Ishikawa (cell line): ENCODE measurements at regions not wholly inside any gene's neighbourhood (a gene's known extent, or its start where the extent isn't known, plus 50 kb on each side); places are given as distances from the start of the nearest gene placed in this dataset.

Source experiments
- CEBPB ChIP-seq: IDR thresholded peaks from 2 replicates; pipeline ENCODE4 v1.6.1; 2012
- CREB1 ChIP-seq: IDR thresholded peaks from 2 replicates; pipeline ENCODE4 v1.6.1; 2012; ENCODE audit warnings: low read depth
- EP300 ChIP-seq: IDR thresholded peaks from 2 replicates; pipeline ENCODE4 v1.6.1; 2012; ENCODE audit warnings: borderline replicate concordance
- FOXM1 ChIP-seq: IDR thresholded peaks from 2 replicates; pipeline ENCODE4 v1.6.1; 2012; ENCODE audit warnings: low read depth, borderline replicate concordance
- NFIC ChIP-seq: IDR thresholded peaks from 2 replicates; pipeline ENCODE4 v1.6.1; 2012
- RAD21 ChIP-seq: IDR thresholded peaks from 2 replicates; pipeline ENCODE4 v1.6.1; 2012; ENCODE audit warnings: low read depth
- REST ChIP-seq: IDR thresholded peaks from 2 replicates; pipeline ENCODE4 v1.6.1; 2012; ENCODE audit warnings: low read depth, mild to moderate bottlenecking
- TAF1 ChIP-seq: IDR thresholded peaks from 2 replicates; pipeline ENCODE4 v1.6.1; 2012; ENCODE audit warnings: low read depth, mild to moderate bottlenecking
- TCF12 ChIP-seq: IDR thresholded peaks from 2 replicates; pipeline ENCODE4 v1.6.1; 2012; ENCODE audit warnings: low read depth
- TEAD4 ChIP-seq: IDR thresholded peaks from 2 replicates; pipeline ENCODE4 v1.6.1; 2012
- USF1 ChIP-seq: IDR thresholded peaks from 2 replicates; pipeline ENCODE4 v1.6.1; 2012
- YY1 ChIP-seq: IDR thresholded peaks from 2 replicates; pipeline ENCODE4 v1.6.1; 2012; ENCODE audit warnings: low read depth
- TF ChIP-seq, protein P1 (sequence below): IDR thresholded peaks from 2 replicates; pipeline ENCODE4 v1.6.1; 2012

DNA sequence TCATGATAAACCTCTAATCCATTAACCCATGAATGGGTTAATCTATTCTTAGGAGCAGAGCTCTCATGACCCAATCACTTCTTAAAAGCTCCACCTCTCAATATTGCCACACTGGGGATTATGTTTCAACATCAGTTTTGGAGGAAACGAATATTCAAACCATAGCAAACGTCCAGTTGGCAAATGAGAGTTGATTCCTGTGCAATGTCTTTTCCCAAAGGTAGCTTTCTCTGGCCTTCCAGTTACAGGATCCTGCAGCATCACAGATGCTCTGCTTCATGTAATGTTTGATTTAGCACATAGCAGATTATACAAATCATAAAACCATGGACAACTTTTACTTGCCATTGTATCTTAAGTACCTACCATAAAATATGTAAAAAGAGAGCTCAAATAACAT, 481.0 kb downstream of the TNS1 start:
- TF ChIP-seq REST, result no peak
- TF ChIP-seq RAD21, result no peak
- TF ChIP-seq CEBPB, result peak; percentile 17; the same call in 1 of the 2 replicates
- no peak for TF ChIP-seq TAF1
- TF ChIP-seq YY1, result no peak
- TF ChIP-seq, protein P1, sequence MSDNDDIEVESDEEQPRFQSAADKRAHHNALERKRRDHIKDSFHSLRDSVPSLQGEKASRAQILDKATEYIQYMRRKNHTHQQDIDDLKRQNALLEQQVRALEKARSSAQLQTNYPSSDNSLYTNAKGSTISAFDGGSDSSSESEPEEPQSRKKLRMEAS, result no peak
- no peak for TF ChIP-seq EP300
- no peak for TF ChIP-seq TCF12
- TF ChIP-seq TEAD4, result no peak
- no peak for TF ChIP-seq USF1
- no peak for TF ChIP-seq NFIC
- no peak for TF ChIP-seq FOXM1
- TF ChIP-seq CREB1, result no peak
